A673 (cell line): ENCODE measurements at regions not wholly inside any gene's neighbourhood (a gene's known extent, or its start where the extent isn't known, plus 50 kb on each side); places are given as distances from the start of the nearest gene placed in this dataset.

Experiments used
- CTCF ChIP-seq: fragments of 300-800, 200-600 bp; sonication (generic); conservative IDR thresholded peaks from 2 replicates; pipeline ENCODE4 v1.5.1; 2017; ENCODE audit warnings: low read depth, mild to moderate bottlenecking, antibody characterized with exemption, low read length, moderate library complexity, mixed read lengths
- EZH2 ChIP-seq: fragments of 200-600 bp; sonication (generic); IDR thresholded peaks from 2 replicates; pipeline ENCODE4 v1.6.1; 2017; ENCODE audit warnings: borderline replicate concordance, low read depth, mild to moderate bottlenecking, mixed read lengths, antibody characterized with exemption, low read length; ENCODE audit not compliant: poor library complexity, severe bottlenecking

- TF ChIP-seq CTCF = no peak
- no peak for TF ChIP-seq EZH2
Measured at GRCh38 chr2:220916931-220917330, 655.2 kb downstream of the EPHA4 start.
